Adrenal gland (tissue), 9 donors: ENCODE measurements at regions not wholly inside any gene's neighbourhood (a gene's known extent, or its start where the extent isn't known, plus 50 kb on each side); places are given as distances from the start of the nearest gene placed in this dataset.

ENCODE experiments used
- DNase-seq, 7 donors: peaks; one replicate each; pipeline ENCODE4 v3.0.0-alpha.2; 2019 to 2020
- H3K27ac ChIP-seq, 5 donors: fragments of 200-600 bp; sonication (generic) in 4 of 5; 1 replicate in 3 of 5; 2 replicates in 2 of 5; pipeline versions ENCODE4 v1.5.1 to v1.8.0; 2016 to 2020; ENCODE audit warnings: mild to moderate bottlenecking in 1 of 5
- H3K27me3 ChIP-seq: fragments of 200-600 bp; 2 replicates; pipeline ENCODE4 v1.8.0; 2021
- H3K36me3 ChIP-seq, 2 donors: fragments of 200-600 bp; replicated peaks in 1 of 2; 1 replicate in 1 of 2; 2 replicates in 1 of 2; pipeline versions ENCODE4 v1.5.1 to v1.8.0; 2018 to 2022
- H3K4me1 ChIP-seq, 2 donors: fragments of 200-600 bp; replicated peaks in 1 of 2; 1 replicate in 1 of 2; 2 replicates in 1 of 2; pipeline versions ENCODE4 v1.5.1 to v1.8.0; 2018 to 2021
- H3K4me3 ChIP-seq, 4 donors: fragments of 200-600 bp; sonication (generic) in 3 of 4; one replicate each; pipeline ENCODE4 v1.5.1; 2016 to 2018
- H3K9me3 ChIP-seq, 3 donors: fragments of 200-600 bp; sonication (generic) in 1 of 3; replicated peaks in 1 of 3; 1 replicate in 2 of 3; 2 replicates in 1 of 3; pipeline versions ENCODE4 v1.5.1 to v1.8.0; 2016 to 2021
- CTCF ChIP-seq, 6 experiments: fragments of 450-650 bp in 4 of 6; fragments of 200-600 bp in 2 of 6; sonication (generic) in 1 of 6; IDR thresholded peaks; 1 replicate in 5 of 6; 2 replicates in 1 of 6; pipeline versions ENCODE4 v1.5.1 to v1.8.0; 2016 to 2021; ENCODE audit warnings: antibody characterized with exemption in 6 of 6, mild to moderate bottlenecking in 2 of 6, moderate library complexity in 1 of 6
- POLR2A ChIP-seq, 2 donors: fragments of 450-650 bp; IDR thresholded peaks; one replicate each; pipeline ENCODE4 v1.6.1; 2017; ENCODE audit warnings: antibody characterized with exemption in 2 of 2, mild to moderate bottlenecking in 2 of 2, moderate library complexity in 1 of 2
- WGBS, 4 donors: extraction: QIAGEN DNeasy Blood & Tissue Kit in 2 of 4; methylation state at CpG; one replicate each; pipeline versions ENCODE4 v1.1.5 to v1.1.7; 2013 to 2017; 5-methylcytosine and 5-hydroxymethylcytosine counted together
- intact Hi-C, 2 donors: fragments of 100-400 bp; cut with DNase I; formaldehyde crosslinking; loops; one replicate each; pipeline versions ENCODE4 v1.14.1 to v1.15.0; 2022 to 2023
- donor health status: healthy with polysubstance abuse.
- donor health status: Bipolar disorder and iron deficiency.
- donor health status: DM: yes; HTN: yes; CAD: no.
- donor health status: DM: no; HTN: no; CAD: no.
- donor health status: DM: no; HTN: no; CAD: no.

DNA sequence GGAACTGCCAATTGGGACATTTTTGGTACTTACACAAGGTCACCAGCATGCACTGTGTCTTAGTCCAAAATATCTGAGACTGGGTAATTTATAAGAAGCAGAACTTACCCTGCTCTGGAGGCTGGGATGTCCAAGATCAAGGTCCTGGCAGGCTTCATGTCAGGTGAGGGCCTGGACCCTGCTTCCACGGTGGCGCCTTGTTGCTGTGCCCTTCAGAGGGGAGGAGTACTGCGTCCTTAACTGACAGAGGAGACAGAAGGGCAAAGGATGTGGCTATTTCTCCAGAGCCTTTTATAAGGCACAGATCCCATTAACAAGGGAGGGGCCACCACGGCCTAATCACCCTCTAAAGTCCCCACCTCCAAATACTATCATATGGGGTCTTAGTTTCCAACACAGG, 178.9 kb downstream of the C16orf95 start:
- no peaks in the 10 kb centered on the region for H3K4me1 ChIP-seq
- DNase-seq, result no peak
- no peak overlapping the region for H3K27ac ChIP-seq
- intact Hi-C loops, result no loop called here
- no peaks in the 10 kb centered on the region for H3K27me3 ChIP-seq
- H3K9me3 ChIP-seq, result no peaks in the 10 kb centered on the region
- 87 to 92% (median 90%) methylated on average over 4 of the region's 4 CpGs for WGBS, 4 donors
- no peak for TF ChIP-seq POLR2A (IDR thresholded peaks at IDR 0.05)
- TF ChIP-seq CTCF (IDR thresholded peaks at IDR 0.05), result no peak
- no peaks in the 10 kb centered on the region for H3K36me3 ChIP-seq
- H3K4me3 ChIP-seq, result no peak overlapping the region

- DNase-seq, result no peak
- H3K4me1 ChIP-seq, result no peaks in the 10 kb centered on the region
- intact Hi-C loops, result no loop called here
- H3K36me3 ChIP-seq, result no peaks in the 10 kb centered on the region
- H3K4me3 ChIP-seq, result no peak overlapping the region
- no peaks in the 10 kb centered on the region for H3K9me3 ChIP-seq
- no peaks in the 10 kb centered on the region for H3K27me3 ChIP-seq
- no peak overlapping the region for H3K27ac ChIP-seq
- 81 to 86% (median 84%) methylated on average over 13 of the region's 13 CpGs for WGBS, 4 donors
- TF ChIP-seq CTCF (IDR thresholded peaks at IDR 0.05) (no peak), POLR2A (IDR thresholded peaks at IDR 0.05) (no peak)
These were observed 178.4 kb downstream of the C16orf95 start for GRCh38 chr16:87138738-87139267.

DNA sequence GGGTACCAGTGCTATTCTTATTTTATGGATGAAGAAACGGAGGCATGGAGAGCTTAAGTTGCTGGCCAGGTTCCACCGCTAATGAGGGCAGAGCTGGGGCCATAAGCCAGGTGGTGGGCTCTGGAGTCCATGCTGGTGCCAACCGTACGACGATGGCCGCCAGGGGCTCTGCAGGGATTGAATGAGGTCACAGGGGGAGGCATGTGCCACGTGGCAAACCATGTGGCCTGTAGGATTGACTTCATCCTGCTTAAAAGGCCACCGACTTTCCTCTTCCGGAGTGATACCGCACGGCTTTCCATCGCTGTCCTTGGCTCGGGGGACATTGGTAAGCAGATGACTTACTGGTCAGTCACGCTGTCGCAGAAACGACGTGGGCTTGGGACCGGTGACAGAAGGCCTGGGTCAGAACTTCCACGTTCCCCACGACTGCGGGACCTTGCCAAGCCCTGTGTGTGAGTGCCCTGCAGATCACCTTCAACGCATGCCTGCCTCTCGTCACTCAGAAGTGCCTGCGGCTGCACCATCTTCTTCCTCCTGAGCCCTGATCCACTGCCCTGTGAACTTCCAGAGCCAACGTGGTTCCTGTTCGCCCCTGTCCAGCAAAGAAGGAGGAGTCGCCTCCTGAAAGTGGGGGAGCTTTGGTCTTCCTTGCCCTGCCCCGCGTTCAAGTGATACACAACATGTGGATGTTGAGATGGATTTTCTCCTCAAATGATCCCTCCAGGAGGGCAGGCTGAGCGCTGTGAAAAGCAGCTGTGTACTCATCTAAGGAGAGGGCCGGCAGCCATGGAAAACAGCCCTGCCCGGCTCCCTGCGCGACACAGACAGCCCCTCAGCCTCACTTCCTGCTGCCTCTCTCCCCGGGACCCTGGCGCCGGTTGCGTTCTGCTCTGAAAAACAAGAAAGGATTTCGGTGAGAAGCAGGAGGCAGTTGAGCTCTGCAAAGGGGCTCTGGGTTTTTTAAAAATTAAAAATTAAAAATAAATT, 176.7 kb downstream of the C16orf95 start:
- no peak for TF ChIP-seq CTCF (IDR thresholded peaks at IDR 0.05)
- TF ChIP-seq POLR2A (IDR thresholded peaks at IDR 0.05), result no peak
- 71 to 82% (median 76%) methylated on average over 39 of the region's 39 CpGs for WGBS, 4 donors

DNA sequence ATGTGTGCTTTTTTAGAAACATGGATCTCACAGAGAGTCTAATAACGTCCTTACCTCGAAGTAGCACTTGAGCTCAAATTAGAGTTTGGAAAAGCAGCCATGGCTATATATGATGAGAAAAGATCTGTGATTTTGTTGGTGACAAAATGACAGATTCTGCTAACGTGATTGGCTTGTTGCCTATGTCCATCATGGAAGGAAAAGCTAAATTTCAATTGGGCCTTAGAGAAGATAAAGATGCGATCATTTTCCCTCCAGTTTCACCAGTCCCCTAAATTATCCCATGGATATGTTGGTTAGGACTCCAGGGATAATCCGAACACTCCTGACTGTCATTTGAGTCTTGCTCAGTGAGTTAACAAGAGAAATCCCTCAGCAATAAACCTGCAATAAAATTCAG, 175.8 kb downstream of the C16orf95 start:
- no peak overlapping the region for H3K4me3 ChIP-seq
- intact Hi-C loops, result no loop called here
- no peaks in the 10 kb centered on the region for H3K9me3 ChIP-seq
- WGBS, 4 donors, result 75 to 85% (median 81%) methylated on average over 5 of the region's 5 CpGs
- no peaks in the 10 kb centered on the region for H3K36me3 ChIP-seq
- H3K27me3 ChIP-seq, result no peaks in the 10 kb centered on the region
- no peaks in the 10 kb centered on the region for H3K4me1 ChIP-seq
- no peak for DNase-seq
- H3K27ac ChIP-seq, result no peak overlapping the region
- no peak for TF ChIP-seq CTCF (IDR thresholded peaks at IDR 0.05)

More for the DNA sequence above, 176.7 kb downstream of the C16orf95 start:
- H3K9me3 ChIP-seq, result no peaks in the 10 kb centered on the region
- H3K4me3 ChIP-seq, result no peak overlapping the region
- H3K27me3 ChIP-seq, result no peaks in the 10 kb centered on the region
- no peak for DNase-seq
- H3K27ac ChIP-seq, result no peak overlapping the region
- no peaks in the 10 kb centered on the region for H3K4me1 ChIP-seq
- intact Hi-C loops, result no loop called here
- no peaks in the 10 kb centered on the region for H3K36me3 ChIP-seq
